ENCODE measurements at regions not wholly inside any gene's neighbourhood (a gene's known extent, or its start where the extent isn't known, plus 50 kb on each side); places are given as distances from the start of the nearest gene placed in this dataset.
"Not testable (repeated sequence)": the region's sequence is repeated elsewhere in the genome, so short reads cannot be mapped to it uniquely, and the experiment has no call there.

DNA sequence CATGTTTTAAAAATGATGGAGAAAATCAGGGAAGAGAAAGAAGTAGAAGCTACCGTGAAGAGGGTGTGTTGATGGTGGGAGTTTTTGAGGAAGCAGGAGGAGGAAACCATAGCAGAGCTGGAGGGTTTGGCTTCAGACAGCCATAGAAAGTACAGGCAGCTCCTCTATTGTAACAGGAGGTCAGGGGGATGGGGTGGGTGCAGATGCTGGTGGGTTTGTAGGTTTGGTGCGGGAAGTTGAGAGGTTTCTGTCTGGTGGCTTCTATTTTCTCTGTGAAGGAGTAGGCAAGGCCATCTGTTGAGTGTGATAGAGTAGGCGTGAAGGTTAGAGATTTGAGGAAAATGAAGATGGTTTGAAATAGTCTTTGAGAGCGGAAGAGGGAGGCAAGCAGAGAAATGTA is 97.7 kb upstream of the TBC1D5 start:
- DNase-seq (ENCODE audit: low read depth in 1 of 2, low spot score in 2 of 2): no peak
- Histone ChIP-seq H3K27ac (no peak overlapping the region), H3K4me3 (no peak overlapping the region), H3K36me3 (no peaks in the 10 kb centered on the region), H3K27me3 (replicated peaks) (no peaks in the 10 kb centered on the region), H3K4me1 (replicated peaks) (no peaks in the 10 kb centered on the region), H3K9me3 (replicated peaks) (no peaks in the 10 kb centered on the region)

GRCh38 chr3:17836919-17837318 is 94.5 kb upstream of the TBC1D5 start:
- Histone ChIP-seq H3K9me3 (replicated peaks) (no peaks in the 10 kb centered on the region), H3K27me3 (replicated peaks) (no peaks in the 10 kb centered on the region), H3K4me1 (replicated peaks) (no peaks in the 10 kb centered on the region), H3K27ac (no peak overlapping the region), H3K4me3 (no peak overlapping the region), H3K36me3 (no peaks in the 10 kb centered on the region)
- DNase-seq (ENCODE audit: low read depth in 1 of 2, low spot score in 2 of 2): no peak

DNA sequence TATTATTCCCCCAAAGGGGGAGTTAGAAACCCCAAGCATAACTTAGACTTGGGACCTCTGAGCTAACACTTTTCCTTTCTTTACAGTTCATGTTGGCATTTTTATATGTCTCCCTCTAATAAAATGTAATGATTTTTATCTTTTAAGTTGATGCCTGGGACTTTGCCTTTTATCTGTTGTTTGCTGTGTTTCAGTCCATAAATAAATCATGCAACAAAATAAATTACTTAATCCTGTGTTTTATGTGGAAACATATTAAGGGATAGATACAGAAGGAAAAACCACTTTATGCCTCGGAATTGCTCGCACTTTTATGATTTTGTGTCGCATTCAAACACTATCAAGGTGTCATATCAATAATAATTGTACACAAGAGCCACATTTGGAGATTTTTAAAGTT is 93.7 kb upstream of the TBC1D5 start:
- no peaks in the 10 kb centered on the region for H3K27me3 ChIP-seq (replicated peaks)
- DNase-seq (ENCODE audit: low read depth in 1 of 2, low spot score in 2 of 2): no peak
- H3K27ac ChIP-seq: no peak overlapping the region
- no peaks in the 10 kb centered on the region for H3K36me3 ChIP-seq
- no peaks in the 10 kb centered on the region for H3K9me3 ChIP-seq (replicated peaks)
- no peaks in the 10 kb centered on the region for H3K4me1 ChIP-seq (replicated peaks)
- no peak overlapping the region for H3K4me3 ChIP-seq

- no peaks in the 10 kb centered on the region for H3K9me3 ChIP-seq (replicated peaks)
- no peaks in the 10 kb centered on the region for H3K36me3 ChIP-seq
- no peaks in the 10 kb centered on the region for H3K4me1 ChIP-seq (replicated peaks)
- H3K4me3 ChIP-seq: no peak overlapping the region
- no peaks in the 10 kb centered on the region for H3K27me3 ChIP-seq (replicated peaks)
- no peak for DNase-seq (ENCODE audit: low read depth in 1 of 2, low spot score in 2 of 2)
- H3K27ac ChIP-seq: no peak overlapping the region
Measured at GRCh38 chr3:17833786-17834559, 91.5 kb upstream of the TBC1D5 start.

GRCh38 chr3:17832016-17832415 is 89.6 kb upstream of the TBC1D5 start:
- H3K36me3 ChIP-seq: no peaks in the 10 kb centered on the region
- H3K4me3 ChIP-seq: no peak overlapping the region
- H3K9me3 ChIP-seq (replicated peaks): no peaks in the 10 kb centered on the region
- no peaks in the 10 kb centered on the region for H3K4me1 ChIP-seq (replicated peaks)
- H3K27ac ChIP-seq: no peak overlapping the region
- no peak for DNase-seq (ENCODE audit: low read depth in 1 of 2, low spot score in 2 of 2)
- H3K27me3 ChIP-seq (replicated peaks): no peaks in the 10 kb centered on the region

- Histone ChIP-seq H3K9me3 (replicated peaks) (no peaks in the 10 kb centered on the region), H3K27ac (no peak overlapping the region), H3K4me3 (no peak overlapping the region), H3K4me1 (replicated peaks) (no peaks in the 10 kb centered on the region), H3K27me3 (replicated peaks) (no peaks in the 10 kb centered on the region), H3K36me3 (no peaks in the 10 kb centered on the region)
- DNase-seq (ENCODE audit: low read depth in 1 of 2, low spot score in 2 of 2): no peak
Measured at GRCh38 chr3:17831366-17831765, 88.9 kb upstream of the TBC1D5 start.

DNA sequence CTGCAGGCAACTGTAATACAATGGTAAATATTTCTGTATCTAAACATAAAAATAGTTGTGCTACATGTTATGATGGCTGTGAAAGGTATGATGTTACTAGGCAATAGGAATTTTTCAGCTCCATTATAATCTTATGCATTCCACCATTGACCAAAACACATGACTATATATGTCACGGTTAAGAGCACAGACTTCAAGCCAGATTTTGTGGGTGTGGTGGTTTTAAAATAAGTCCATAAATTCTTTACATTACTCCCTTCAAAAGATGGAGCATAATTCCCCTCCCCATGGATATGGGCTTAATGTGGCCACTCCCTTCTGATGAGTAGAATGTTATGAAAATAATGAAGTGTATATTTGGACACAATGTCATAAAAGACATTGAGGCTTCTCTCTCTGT is 88.4 kb upstream of the TBC1D5 start:
- no peak for DNase-seq (ENCODE audit: low read depth in 1 of 2, low spot score in 2 of 2)
- no peak overlapping the region for H3K27ac ChIP-seq
- no peak overlapping the region for H3K4me3 ChIP-seq
- no peaks in the 10 kb centered on the region for H3K9me3 ChIP-seq (replicated peaks)
- H3K36me3 ChIP-seq: no peaks in the 10 kb centered on the region
- no peaks in the 10 kb centered on the region for H3K4me1 ChIP-seq (replicated peaks)
- H3K27me3 ChIP-seq (replicated peaks): no peaks in the 10 kb centered on the region

DNA sequence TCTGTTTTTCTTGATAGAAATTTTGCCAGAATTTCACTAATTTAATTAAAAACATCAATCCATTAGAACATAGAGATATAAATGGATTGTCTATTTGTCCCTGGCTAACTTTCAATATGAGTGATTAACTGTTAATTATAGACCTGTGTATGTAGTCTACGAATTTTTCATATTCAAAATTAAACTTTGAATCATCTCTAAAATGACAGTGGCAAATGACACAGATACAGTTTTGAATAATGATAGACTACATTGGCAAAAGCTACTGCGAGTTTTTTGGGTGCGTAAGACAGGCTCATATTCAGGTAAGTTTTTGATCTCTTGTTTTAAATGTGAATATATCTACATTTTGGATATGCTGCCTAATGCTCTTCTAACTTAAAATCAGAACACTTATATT is 86.0 kb upstream of the TBC1D5 start:
- no peaks in the 10 kb centered on the region for H3K4me1 ChIP-seq (replicated peaks)
- H3K9me3 ChIP-seq (replicated peaks): no peaks in the 10 kb centered on the region
- H3K27ac ChIP-seq: no peak overlapping the region
- H3K4me3 ChIP-seq: no peak overlapping the region
- DNase-seq (ENCODE audit: low read depth in 1 of 2, low spot score in 2 of 2): no peak
- no peaks in the 10 kb centered on the region for H3K36me3 ChIP-seq
- no peaks in the 10 kb centered on the region for H3K27me3 ChIP-seq (replicated peaks)

DNA sequence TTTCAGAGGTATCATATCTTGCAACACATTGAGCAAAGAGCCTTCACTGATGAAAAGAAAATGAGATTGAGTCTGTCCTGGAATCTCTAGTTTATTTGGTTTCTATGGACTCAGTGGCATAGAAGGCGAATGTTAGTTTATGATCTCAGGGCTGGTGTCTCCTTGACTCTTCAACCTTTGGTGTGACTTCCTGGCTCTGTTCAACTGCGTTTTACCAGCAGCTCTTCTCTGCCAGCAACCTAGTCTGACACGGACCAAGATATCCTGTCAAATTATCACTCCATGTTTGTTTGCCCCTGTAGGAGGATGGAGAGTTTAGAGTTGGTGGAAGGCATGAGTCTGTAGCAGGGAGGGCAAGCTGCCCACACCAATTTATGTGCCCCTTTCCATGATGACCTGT is 82.9 kb upstream of the TBC1D5 start:
- no peak for DNase-seq (ENCODE audit: low read depth in 1 of 2, low spot score in 2 of 2)
- Histone ChIP-seq H3K27me3 (replicated peaks) (no peaks in the 10 kb centered on the region), H3K27ac (no peak overlapping the region), H3K36me3 (no peaks in the 10 kb centered on the region), H3K4me3 (no peak overlapping the region), H3K4me1 (replicated peaks) (peaks cover 6% of the 10 kb centered on the region), H3K9me3 (replicated peaks) (no peaks in the 10 kb centered on the region)

- no peaks in the 10 kb centered on the region for H3K9me3 ChIP-seq (replicated peaks)
- no peak overlapping the region for H3K4me3 ChIP-seq
- no peaks in the 10 kb centered on the region for H3K27me3 ChIP-seq (replicated peaks)
- DNase-seq (ENCODE audit: low read depth in 1 of 2, low spot score in 2 of 2): no peak
- peaks cover 8% of the 10 kb centered on the region for H3K4me1 ChIP-seq (replicated peaks)
- no peaks in the 10 kb centered on the region for H3K36me3 ChIP-seq
- no peak overlapping the region for H3K27ac ChIP-seq
Measured at GRCh38 chr3:17823816-17824215, 81.4 kb upstream of the TBC1D5 start.

- H3K27ac ChIP-seq: no peak overlapping the region
- H3K4me3 ChIP-seq: no peak overlapping the region
Measured at GRCh38 chr3:17823036-17823435, 80.6 kb upstream of the TBC1D5 start.

GRCh38 chr3:17820704-17821103 is 78.3 kb upstream of the TBC1D5 start:
- Histone ChIP-seq H3K4me3 (no peak overlapping the region), H3K27ac (no peak overlapping the region), H3K9me3 (replicated peaks) (no peaks in the 10 kb centered on the region), H3K36me3 (no peaks in the 10 kb centered on the region), H3K27me3 (replicated peaks) (no peaks in the 10 kb centered on the region), H3K4me1 (replicated peaks) (peaks cover 8% of the 10 kb centered on the region)
- DNase-seq (ENCODE audit: low read depth in 1 of 2, low spot score in 2 of 2): no peak

More at GRCh38 chr3:17823036-17823435, 80.6 kb upstream of the TBC1D5 start:
- Histone ChIP-seq H3K4me1 (replicated peaks) (peaks cover 8% of the 10 kb centered on the region), H3K36me3 (no peaks in the 10 kb centered on the region), H3K9me3 (replicated peaks) (no peaks in the 10 kb centered on the region), H3K27me3 (replicated peaks) (no peaks in the 10 kb centered on the region)
- no peak for DNase-seq (ENCODE audit: low read depth in 1 of 2, low spot score in 2 of 2)

DNA sequence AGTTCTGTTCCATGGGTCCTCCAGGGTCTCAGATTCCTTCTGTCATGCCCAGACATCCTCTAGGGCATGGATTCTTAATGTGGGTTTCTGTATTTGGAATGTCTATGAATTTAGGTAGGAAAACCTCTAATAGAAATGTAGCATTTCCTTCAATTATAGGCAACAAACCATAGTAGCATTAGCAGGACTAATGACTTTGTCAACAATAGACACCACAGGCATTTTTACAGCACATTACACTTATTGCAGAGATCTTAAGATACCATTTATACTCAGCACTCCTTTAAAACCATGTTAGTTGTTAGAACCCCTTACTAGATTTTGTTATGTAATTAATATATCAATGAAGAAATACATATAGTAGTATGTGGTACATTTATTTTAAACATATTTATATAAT is 77.8 kb upstream of the TBC1D5 start:
- Histone ChIP-seq H3K36me3 (no peaks in the 10 kb centered on the region), H3K4me3 (no peak overlapping the region), H3K27ac (no peak overlapping the region), H3K27me3 (replicated peaks) (no peaks in the 10 kb centered on the region), H3K9me3 (replicated peaks) (no peaks in the 10 kb centered on the region), H3K4me1 (replicated peaks) (peaks cover 8% of the 10 kb centered on the region)
- no peak for DNase-seq (ENCODE audit: low read depth in 1 of 2, low spot score in 2 of 2)

GRCh38 chr3:17817973-17818372 is 75.5 kb upstream of the TBC1D5 start:
- not testable (repeated sequence) for H3K27me3 ChIP-seq (replicated peaks); H3K9me3 ChIP-seq (replicated peaks); DNase-seq (ENCODE audit: low read depth in 1 of 2, low spot score in 2 of 2); H3K27ac ChIP-seq; H3K36me3 ChIP-seq; H3K4me3 ChIP-seq; H3K4me1 ChIP-seq (replicated peaks)

DNA sequence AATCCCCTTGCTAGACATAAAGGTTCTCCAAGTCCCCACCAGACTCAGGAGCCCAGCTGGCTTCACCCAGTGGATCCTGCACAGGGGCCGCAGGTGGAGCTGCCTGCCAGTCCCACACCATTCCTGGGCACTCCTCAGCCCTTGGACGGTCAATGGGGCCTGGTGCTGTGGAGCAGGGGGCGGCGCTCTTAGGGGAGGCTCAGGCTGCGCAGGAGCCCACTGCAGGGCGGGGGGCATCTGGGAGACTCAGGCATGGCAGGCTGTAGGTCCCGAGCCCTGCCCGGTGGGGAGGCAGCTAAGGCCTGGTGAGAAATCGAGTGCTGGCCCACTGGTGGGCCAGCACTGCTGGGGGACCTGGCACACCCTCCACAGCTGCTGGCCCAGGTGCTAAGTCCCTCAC is 75.1 kb upstream of the TBC1D5 start:
- DNase-seq (ENCODE audit: low read depth in 1 of 2, low spot score in 2 of 2): no peak
- Histone ChIP-seq H3K27ac (no peak overlapping the region), H3K36me3 (no peaks in the 10 kb centered on the region), H3K27me3 (replicated peaks) (no peaks in the 10 kb centered on the region), H3K4me3 (no peak overlapping the region), H3K9me3 (replicated peaks) (no peaks in the 10 kb centered on the region), H3K4me1 (replicated peaks) (peaks cover 8% of the 10 kb centered on the region)
